Spinal cord (tissue), 9 donors: ENCODE measurements at regions not wholly inside any gene's neighbourhood (a gene's known extent, or its start where the extent isn't known, plus 50 kb on each side); places are given as distances from the start of the nearest gene placed in this dataset.
A peak's percentile ranks its signal among the peaks of the same experiment; 100 is the strongest.

ENCODE experiments used
- DNase-seq, 6 donors: peaks; one replicate each; pipeline versions ENCODE4 v3.0.0 to v3.0.0-alpha.2; 2013 to 2015; ENCODE audit warnings: low spot score in 6 of 6, low read depth in 4 of 6
- H3K27ac ChIP-seq: one replicate; pipeline ENCODE4 v1.5.1; 2013; ENCODE audit warnings: low read depth, low read length, control low read depth
- H3K27me3 ChIP-seq: one replicate; pipeline ENCODE4 v1.6.1; 2013; ENCODE audit warnings: low read length; ENCODE audit not compliant: control insufficient read depth, insufficient read depth
- H3K36me3 ChIP-seq: one replicate; pipeline ENCODE4 v1.6.1; 2013; ENCODE audit warnings: low read length; ENCODE audit not compliant: control insufficient read depth, insufficient read depth
- H3K4me1 ChIP-seq: one replicate; pipeline ENCODE4 v1.6.1; 2013; ENCODE audit warnings: low read length; ENCODE audit not compliant: control insufficient read depth, insufficient read depth
- H3K4me3 ChIP-seq: one replicate; pipeline ENCODE4 v1.5.1; 2013; ENCODE audit warnings: low read depth, low read length, control low read depth
- H3K9me3 ChIP-seq: one replicate; pipeline ENCODE4 v1.6.1; 2013; ENCODE audit warnings: low read length; ENCODE audit not compliant: control insufficient read depth, insufficient read depth
- WGBS: methylation state at CpG from one replicate; pipeline ENCODE4 v1.1.5; 2013; ENCODE audit warnings: missing lambda C conversion rate; ENCODE audit not compliant: insufficient coverage; 5-methylcytosine and 5-hydroxymethylcytosine counted together
- donor health status: healthy.

- Histone ChIP-seq H3K9me3 (no peaks in the 10 kb centered on the region), H3K4me1 (no peaks in the 10 kb centered on the region), H3K36me3 (no peaks in the 10 kb centered on the region), H3K27ac (no peak overlapping the region), H3K27me3 (no peaks in the 10 kb centered on the region), H3K4me3 (no peak overlapping the region)
- peak; percentile 26 to 89 (median 66) for DNase-seq
- 11% methylated on average over 3 of the region's 9 CpGs for WGBS
These were observed 383.5 kb downstream of the OMA1 start for GRCh38 chr1:58162952-58163550.

DNA sequence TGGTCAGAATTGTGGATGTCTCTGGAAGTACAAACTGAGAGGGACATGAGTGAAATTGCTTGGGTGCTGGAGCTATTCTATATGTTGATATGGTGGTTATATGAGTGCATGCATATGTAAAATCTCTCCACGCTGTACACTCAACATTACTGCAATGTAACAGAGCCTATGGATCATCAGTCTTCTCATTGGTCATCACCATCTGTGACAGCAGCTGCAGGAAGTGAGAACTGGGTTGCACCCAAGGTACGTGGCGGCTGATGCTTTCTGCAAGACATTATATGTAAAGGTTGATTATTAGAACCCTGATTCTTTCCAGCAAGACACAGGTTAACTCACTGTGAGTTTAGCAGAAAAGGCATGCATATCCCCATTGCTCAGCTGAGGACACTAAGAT, 387.1 kb downstream of the OMA1 start:
- Histone ChIP-seq H3K4me3 (no peak overlapping the region), H3K36me3 (no peaks in the 10 kb centered on the region), H3K27me3 (no peaks in the 10 kb centered on the region), H3K4me1 (peaks cover 3% of the 10 kb centered on the region), H3K27ac (no peak overlapping the region), H3K9me3 (no peaks in the 10 kb centered on the region)
- DNase-seq, result no peak
- WGBS, result 80% methylated on average over 2 of the region's 3 CpGs

DNA sequence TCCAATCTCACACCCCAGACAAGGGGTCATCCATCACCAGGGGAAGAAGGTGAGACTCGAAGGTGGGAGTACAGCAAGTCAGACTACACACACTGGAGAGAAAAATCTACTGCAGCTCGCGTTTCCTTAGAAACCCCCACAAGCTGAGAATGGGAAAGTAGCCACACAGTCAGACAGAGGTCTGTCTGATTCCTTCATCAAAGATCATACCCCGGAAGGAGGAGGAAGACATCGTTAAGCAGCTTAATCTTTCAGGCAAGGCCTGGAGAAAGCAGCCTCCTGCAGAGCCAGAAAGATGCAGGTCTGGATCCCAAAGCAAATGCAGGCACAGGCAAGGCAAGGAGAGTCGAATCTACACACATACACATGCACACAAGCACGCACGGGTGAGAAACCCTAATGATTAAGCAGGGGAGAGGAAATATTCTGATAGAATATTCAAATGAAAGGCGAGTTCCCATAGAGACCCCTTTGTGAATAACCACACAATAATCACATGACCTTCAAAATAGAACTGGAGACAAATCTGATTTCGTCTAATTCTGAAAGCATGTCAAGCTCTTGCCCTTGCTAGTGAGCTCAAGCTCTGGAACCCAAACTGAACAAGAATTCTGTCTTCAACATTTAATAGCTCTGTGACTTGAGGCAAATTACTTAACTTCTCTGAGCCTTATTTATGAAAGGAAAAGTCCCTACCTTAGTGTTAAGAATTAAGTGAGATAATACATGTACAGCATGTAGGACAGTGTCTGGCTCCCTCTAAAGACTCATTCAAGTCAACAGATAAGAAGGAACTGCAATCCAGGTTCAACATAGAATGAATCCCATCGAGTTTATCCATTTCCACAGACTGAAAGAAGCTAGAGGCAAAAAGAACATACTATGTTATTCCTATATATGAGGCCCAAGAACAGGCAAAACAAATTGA, 387.8 kb downstream of the OMA1 start:
- 14% methylated on average over 1 of the region's 11 CpGs for WGBS

GRCh38 chr1:58158016-58158415, 388.5 kb downstream of the OMA1 start:
- no peaks in the 10 kb centered on the region for H3K36me3 ChIP-seq
- H3K4me1 ChIP-seq, result peaks cover 3% of the 10 kb centered on the region
- peak in 1 of 6 donors; percentile 27 for DNase-seq
- H3K4me3 ChIP-seq, result no peak overlapping the region
- H3K27ac ChIP-seq, result no peak overlapping the region
- no peaks in the 10 kb centered on the region for H3K27me3 ChIP-seq
- H3K9me3 ChIP-seq, result no peaks in the 10 kb centered on the region

More for the DNA sequence above, 387.8 kb downstream of the OMA1 start:
- peak in 1 of 6 donors; percentile 59 for DNase-seq
- Histone ChIP-seq H3K4me1 (peaks cover 3% of the 10 kb centered on the region), H3K27ac (no peak overlapping the region), H3K27me3 (no peaks in the 10 kb centered on the region), H3K36me3 (no peaks in the 10 kb centered on the region), H3K9me3 (no peaks in the 10 kb centered on the region), H3K4me3 (no peak overlapping the region)

- no peak overlapping the region for H3K27ac ChIP-seq
- peaks cover 3% of the 10 kb centered on the region for H3K4me1 ChIP-seq
- WGBS, result 62% methylated on average over 4 of the region's 4 CpGs
- no peak overlapping the region for H3K4me3 ChIP-seq
- no peaks in the 10 kb centered on the region for H3K9me3 ChIP-seq
- H3K27me3 ChIP-seq, result no peaks in the 10 kb centered on the region
- DNase-seq, result no peak
- no peaks in the 10 kb centered on the region for H3K36me3 ChIP-seq
These were observed 389.3 kb downstream of the OMA1 start for GRCh38 chr1:58157256-58157655.

DNA sequence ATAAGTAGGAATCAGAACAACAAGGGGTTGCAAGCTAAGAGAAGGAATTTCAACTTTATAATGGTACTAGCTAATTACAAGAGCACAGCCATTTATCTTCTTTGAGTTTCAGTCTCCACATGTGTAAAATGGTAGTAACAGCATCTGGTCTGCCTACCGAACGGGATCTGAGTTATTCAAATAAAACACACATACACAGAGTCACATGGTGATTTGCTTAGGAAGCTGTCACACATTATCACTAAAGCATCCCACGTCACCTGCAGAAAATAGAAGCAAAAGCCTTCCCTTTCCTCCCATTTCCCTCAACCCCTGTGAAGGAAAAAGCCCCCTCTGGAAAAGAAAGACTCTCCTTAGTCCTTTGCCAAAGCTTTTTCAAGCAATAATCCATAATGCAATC, 389.7 kb downstream of the OMA1 start:
- Histone ChIP-seq H3K4me3 (no peak overlapping the region), H3K27ac (no peak overlapping the region), H3K36me3 (no peaks in the 10 kb centered on the region), H3K9me3 (no peaks in the 10 kb centered on the region), H3K27me3 (no peaks in the 10 kb centered on the region), H3K4me1 (peaks cover 3% of the 10 kb centered on the region)
- DNase-seq, result peak in 1 of 6 donors; percentile 49
- WGBS, result 56% methylated on average over 3 of the region's 3 CpGs

DNA sequence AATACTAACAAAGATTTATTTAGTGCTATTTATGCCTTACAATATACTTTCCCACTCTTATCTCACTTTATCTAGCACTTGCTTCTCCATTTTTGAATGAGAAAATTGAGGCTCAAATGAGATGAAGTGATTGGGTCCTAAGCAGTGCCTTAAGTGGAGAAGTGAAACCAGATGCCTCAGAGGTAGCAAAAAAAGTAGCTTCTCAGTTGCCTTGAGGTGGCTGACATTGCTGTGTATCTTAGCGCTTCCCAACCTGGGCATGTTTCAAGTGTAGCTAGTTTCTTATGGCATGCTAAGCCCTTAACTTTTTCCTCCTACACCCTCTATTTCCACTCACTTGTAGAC, 390.4 kb downstream of the OMA1 start:
- no peak for DNase-seq
- H3K27me3 ChIP-seq, result no peaks in the 10 kb centered on the region
- no peaks in the 10 kb centered on the region for H3K9me3 ChIP-seq
- no peaks in the 10 kb centered on the region for H3K36me3 ChIP-seq
- no peak overlapping the region for H3K4me3 ChIP-seq
- H3K4me1 ChIP-seq, result peaks cover 3% of the 10 kb centered on the region
- WGBS, result no CpG with 5 or more reads among the region's 1 CpG
- H3K27ac ChIP-seq, result no peak overlapping the region

DNA sequence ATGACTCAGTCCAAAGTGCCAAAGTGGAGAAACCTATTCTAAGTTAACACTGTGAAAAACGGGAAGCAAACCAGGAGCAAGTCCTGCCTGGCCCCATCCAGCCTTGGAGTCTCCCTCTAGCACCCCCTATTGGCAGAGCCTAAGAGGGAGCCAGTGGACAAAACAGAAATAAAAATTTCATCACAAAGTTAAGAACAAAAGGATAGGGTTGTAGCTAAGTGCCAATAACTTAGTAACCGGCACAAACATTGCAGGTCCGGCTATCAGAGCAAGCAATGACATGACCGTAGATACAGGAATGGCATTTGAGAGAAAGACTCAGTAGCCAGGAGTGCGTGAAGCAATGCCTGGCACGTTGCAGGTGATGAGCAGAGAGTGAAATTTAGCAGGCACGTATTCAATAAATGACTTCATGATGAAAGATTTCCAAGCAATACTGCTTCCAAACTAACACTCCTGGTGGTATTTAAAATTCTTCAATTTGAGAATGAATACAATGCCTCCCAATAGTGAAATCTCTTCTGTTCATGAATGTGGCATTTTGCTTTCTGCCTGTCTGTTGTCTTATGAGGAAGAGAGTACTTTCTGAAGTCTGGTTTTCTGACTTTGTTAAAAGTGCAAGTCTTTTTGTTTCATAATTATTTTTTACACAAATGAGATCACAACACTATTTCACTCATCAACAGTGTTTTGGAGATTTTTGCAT, 391.0 kb downstream of the OMA1 start:
- DNase-seq, result peak in 2 of 6 donors; percentile 49 to 57
- Histone ChIP-seq H3K4me1 (peaks cover 3% of the 10 kb centered on the region), H3K4me3 (no peak overlapping the region), H3K27me3 (no peaks in the 10 kb centered on the region), H3K36me3 (no peaks in the 10 kb centered on the region), H3K9me3 (no peaks in the 10 kb centered on the region), H3K27ac (no peak overlapping the region)
- 74% methylated on average over 3 of the region's 7 CpGs for WGBS

DNA sequence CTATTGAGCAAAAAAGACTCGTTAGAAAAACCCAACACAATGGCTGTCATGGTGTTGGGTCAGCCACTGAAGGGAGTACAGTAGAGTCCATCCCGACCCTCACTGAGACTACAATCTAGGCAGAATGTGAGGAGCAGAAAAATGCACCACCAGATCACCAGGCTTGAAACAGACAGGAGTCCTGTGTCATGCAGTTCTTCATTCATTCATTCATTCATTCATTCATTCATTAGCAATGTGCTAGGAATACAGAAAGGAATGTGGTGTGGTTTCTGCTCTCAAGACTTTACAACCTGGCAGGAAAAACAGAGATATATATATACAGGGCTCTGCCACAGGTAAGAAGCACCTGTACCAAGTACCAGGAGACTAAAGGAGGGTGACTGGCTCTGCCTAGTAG, 392.3 kb downstream of the OMA1 start:
- H3K36me3 ChIP-seq, result no peaks in the 10 kb centered on the region
- no peak overlapping the region for H3K27ac ChIP-seq
- no peaks in the 10 kb centered on the region for H3K9me3 ChIP-seq
- H3K27me3 ChIP-seq, result no peaks in the 10 kb centered on the region
- peaks cover 3% of the 10 kb centered on the region for H3K4me1 ChIP-seq
- DNase-seq, result no peak
- WGBS, result 100% methylated on average over 1 of the region's 2 CpGs
- no peak overlapping the region for H3K4me3 ChIP-seq
